Stimulated activated CD8-positive, alpha-beta memory T cell treated with anti-CD3 and anti-CD28 coated beads, Interleukin-12 subunit alpha, Interleukin-12 subunit beta, amount 100 ng/mL, for 24 hours (primary cell): ENCODE measurements at regions not wholly inside any gene's neighbourhood (a gene's known extent, or its start where the extent isn't known, plus 50 kb on each side); places are given as distances from the start of the nearest gene placed in this dataset.
"Not testable (repeated sequence)": the region's sequence is repeated elsewhere in the genome, so short reads cannot be mapped to it uniquely, and the experiment has no call there.

Experiments
- DNase-seq: peaks from one replicate; pipeline ENCODE4 v3.0.0-alpha.2; 2020; ENCODE audit errors: extremely low read depth

- DNase-seq: no peak
Observed at GRCh38 chr11:104704146-104704830, 194.0 kb downstream of the CASP12 start.

- DNase-seq: no peak
Observed at GRCh38 chr11:104700609-104701008, 197.7 kb downstream of the CASP12 start.

GRCh38 chr11:104699981-104700380, 198.3 kb downstream of the CASP12 start:
- no peak for DNase-seq

- DNase-seq: no peak
Observed at GRCh38 chr11:104695065-104695463, 203.2 kb downstream of the CASP12 start.

- no peak for DNase-seq
Observed at GRCh38 chr11:104694259-104695064, 203.8 kb downstream of the CASP12 start.

- no peak for DNase-seq
Observed at GRCh38 chr11:104692751-104693150, 205.5 kb downstream of the CASP12 start.

GRCh38 chr11:104691129-104691528, 207.1 kb downstream of the CASP12 start:
- DNase-seq: no peak

GRCh38 chr11:104690241-104690640, 208.0 kb downstream of the CASP12 start:
- DNase-seq: no peak

GRCh38 chr11:104688731-104689130, 209.5 kb downstream of the CASP12 start:
- no peak for DNase-seq

- DNase-seq: no peak
Observed at GRCh38 chr11:104682206-104682605, 216.1 kb downstream of the CASP12 start.

- no peak for DNase-seq
Observed at GRCh38 chr11:104679258-104679657, 219.0 kb downstream of the CASP12 start.

GRCh38 chr11:104678408-104678807, 219.9 kb downstream of the CASP12 start:
- no peak for DNase-seq

- not testable (repeated sequence) for DNase-seq
Observed at GRCh38 chr11:104677069-104677468, 221.2 kb downstream of the CASP12 start.

- no peak for DNase-seq
Observed at GRCh38 chr11:104672897-104673296, 225.4 kb downstream of the CASP12 start.

- no peak for DNase-seq
Observed at GRCh38 chr11:104668797-104669463, 229.3 kb downstream of the CASP12 start.

GRCh38 chr11:104666624-104667023, 231.6 kb downstream of the CASP12 start:
- no peak for DNase-seq

- DNase-seq: no peak
Observed at GRCh38 chr11:104665641-104666040, 232.6 kb downstream of the CASP12 start.

GRCh38 chr11:104663190-104664140, 234.8 kb downstream of the CASP12 start:
- DNase-seq: no peak

- no peak for DNase-seq
Observed at GRCh38 chr11:104661901-104662300, 236.4 kb downstream of the CASP12 start.

- DNase-seq: no peak
Observed at GRCh38 chr11:104661471-104661870, 236.8 kb downstream of the CASP12 start.

GRCh38 chr11:104658177-104658576, 240.1 kb downstream of the CASP12 start:
- DNase-seq: no peak

- DNase-seq: no peak
Observed at GRCh38 chr11:104657083-104657482, 241.2 kb downstream of the CASP12 start.
